ENCODE measurements at regions not wholly inside any gene's neighbourhood (a gene's known extent, or its start where the extent isn't known, plus 50 kb on each side); places are given as distances from the start of the nearest gene placed in this dataset.

DNA sequence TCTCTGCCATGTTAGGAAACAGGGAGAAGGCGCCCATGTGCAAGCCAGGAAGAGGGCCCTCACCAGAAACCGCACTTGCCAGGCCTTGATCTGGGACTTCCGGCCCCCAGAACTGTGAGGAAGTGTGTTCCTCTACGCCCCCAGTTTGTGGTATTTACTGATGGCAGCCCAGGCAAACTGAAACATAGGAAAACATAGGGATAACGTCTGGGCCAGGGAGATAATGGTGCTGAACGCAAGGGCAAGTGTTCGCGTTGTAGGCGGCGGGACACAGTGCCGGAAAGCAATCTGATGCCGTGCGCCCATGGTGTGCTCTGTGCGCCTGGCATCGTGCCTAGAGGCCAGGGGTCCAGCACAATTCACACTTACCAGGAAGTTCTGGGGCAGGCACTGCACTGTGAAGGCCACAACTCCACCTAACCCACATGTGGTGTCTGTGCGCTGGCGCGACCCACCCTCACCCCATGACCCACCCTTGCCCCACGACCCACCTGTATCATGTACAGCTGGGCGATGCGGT lies 53.6 kb downstream of the ARL6IP4 start:
- no peak overlapping the region for H3K4me3 ChIP-seq (ENCODE audit: low read depth in 1 of 2, low read length in 2 of 2)
- no peaks in the 10 kb centered on the region for H3K27me3 ChIP-seq (ENCODE audit: control insufficient read depth in 1 of 2, insufficient read depth in 2 of 2, low read length in 2 of 2)
- peaks cover 0 to 22% of the 10 kb centered on the region in 2 donors for H3K36me3 ChIP-seq (ENCODE audit: control insufficient read depth in 1 of 2, insufficient read depth in 2 of 2, low read length in 2 of 2)
- no peak overlapping the region for H3K9ac ChIP-seq (ENCODE audit: low read depth in 1 of 2, low read length in 2 of 2)
- H3K9me3 ChIP-seq (ENCODE audit: control insufficient read depth in 1 of 2, low read length in 2 of 2): no peaks in the 10 kb centered on the region
- no peaks in the 10 kb centered on the region for H3K4me1 ChIP-seq (ENCODE audit: control insufficient read depth in 1 of 2, insufficient read depth in 2 of 2, low read length in 2 of 2)
- no peak overlapping the region for H3K27ac ChIP-seq (ENCODE audit: low read depth, low read length)

DNA sequence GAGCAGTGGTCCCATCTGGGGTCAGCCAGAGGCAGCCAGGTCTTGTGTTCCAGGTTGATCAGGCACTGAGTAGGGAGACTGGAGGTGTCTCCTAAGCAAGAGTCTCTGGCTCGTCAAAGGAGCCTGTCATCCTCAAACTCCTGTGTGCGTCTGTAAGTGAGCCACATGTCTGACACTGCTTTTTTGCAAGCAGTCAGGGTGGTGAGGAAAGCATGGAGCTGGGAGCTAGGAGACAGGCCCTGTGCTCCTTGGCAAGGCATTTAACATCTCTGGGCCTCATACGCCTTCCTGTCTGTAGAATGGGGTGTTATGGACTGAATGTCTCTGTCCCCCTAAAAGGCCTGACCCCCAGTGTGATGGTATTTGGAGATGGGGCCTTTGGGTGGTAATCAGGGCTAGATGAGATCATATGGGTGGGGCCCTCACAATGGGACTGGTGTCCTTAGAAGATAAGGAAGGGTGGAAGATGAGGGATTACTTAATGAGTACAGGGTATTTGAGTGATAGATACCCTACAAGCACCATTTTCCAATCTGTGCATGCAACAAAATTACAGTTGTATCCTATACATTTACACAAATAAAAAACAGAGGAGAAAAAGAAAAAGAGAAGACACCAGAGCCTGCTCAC lies 53.0 kb downstream of the ARL6IP4 start:
- H3K4me3 ChIP-seq (ENCODE audit: low read depth in 1 of 2, low read length in 2 of 2): no peak overlapping the region
- H3K9ac ChIP-seq (ENCODE audit: low read depth in 1 of 2, low read length in 2 of 2): no peak overlapping the region
- no peak overlapping the region for H3K27ac ChIP-seq (ENCODE audit: low read depth, low read length)
- no peaks in the 10 kb centered on the region for H3K4me1 ChIP-seq (ENCODE audit: control insufficient read depth in 1 of 2, insufficient read depth in 2 of 2, low read length in 2 of 2)
- no peaks in the 10 kb centered on the region for H3K9me3 ChIP-seq (ENCODE audit: control insufficient read depth in 1 of 2, low read length in 2 of 2)
- H3K36me3 ChIP-seq (ENCODE audit: control insufficient read depth in 1 of 2, insufficient read depth in 2 of 2, low read length in 2 of 2): peaks cover 0 to 22% of the 10 kb centered on the region in 2 donors
- H3K27me3 ChIP-seq (ENCODE audit: control insufficient read depth in 1 of 2, insufficient read depth in 2 of 2, low read length in 2 of 2): no peaks in the 10 kb centered on the region

DNA sequence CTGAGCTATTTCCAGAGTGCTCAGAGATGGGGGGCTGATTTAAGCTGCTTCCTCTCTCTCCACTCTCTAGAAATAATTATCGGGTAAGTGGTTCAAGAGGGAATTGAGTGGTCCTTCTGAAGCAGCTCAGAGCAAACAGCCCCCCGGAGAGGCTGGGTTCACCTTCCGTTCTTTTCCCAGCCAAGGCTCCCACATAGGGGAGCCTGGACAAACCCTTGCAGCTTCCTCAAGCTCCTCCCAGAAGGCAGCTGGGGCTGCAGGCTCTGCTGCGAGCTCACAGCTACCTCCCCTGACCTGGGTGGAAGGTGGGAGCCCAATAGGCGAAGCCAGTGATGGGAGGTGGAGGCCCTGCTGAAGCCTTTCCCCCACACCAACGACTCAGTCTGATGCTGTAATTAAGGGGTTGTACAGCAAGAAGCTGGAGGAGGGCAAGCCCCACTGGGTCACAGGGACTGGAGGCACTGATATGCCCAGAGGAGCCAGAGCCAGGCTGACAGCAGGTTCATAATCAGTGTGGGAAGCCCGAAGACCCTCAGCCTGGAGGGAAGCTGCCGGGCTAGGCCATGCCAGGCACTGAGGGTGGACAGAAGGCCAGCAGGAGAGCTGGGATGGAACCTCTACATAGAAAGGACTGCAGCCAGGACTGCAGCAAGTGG lies 52.4 kb downstream of the ARL6IP4 start:
- H3K27ac ChIP-seq (ENCODE audit: low read depth, low read length): no peak overlapping the region
- H3K9ac ChIP-seq (ENCODE audit: low read depth in 1 of 2, low read length in 2 of 2): no peak overlapping the region

More for the DNA sequence above, 52.4 kb downstream of the ARL6IP4 start:
- H3K4me3 ChIP-seq (ENCODE audit: low read depth in 1 of 2, low read length in 2 of 2): no peak overlapping the region
- no peaks in the 10 kb centered on the region for H3K27me3 ChIP-seq (ENCODE audit: control insufficient read depth in 1 of 2, insufficient read depth in 2 of 2, low read length in 2 of 2)
- H3K36me3 ChIP-seq (ENCODE audit: control insufficient read depth in 1 of 2, insufficient read depth in 2 of 2, low read length in 2 of 2): peaks cover 0 to 25% of the 10 kb centered on the region in 2 donors
- H3K4me1 ChIP-seq (ENCODE audit: control insufficient read depth in 1 of 2, insufficient read depth in 2 of 2, low read length in 2 of 2): no peaks in the 10 kb centered on the region
- H3K9me3 ChIP-seq (ENCODE audit: control insufficient read depth in 1 of 2, low read length in 2 of 2): no peaks in the 10 kb centered on the region
